ENCODE measurements at regions not wholly inside any gene's neighbourhood (a gene's known extent, or its start where the extent isn't known, plus 50 kb on each side); places are given as distances from the start of the nearest gene placed in this dataset.

DNA sequence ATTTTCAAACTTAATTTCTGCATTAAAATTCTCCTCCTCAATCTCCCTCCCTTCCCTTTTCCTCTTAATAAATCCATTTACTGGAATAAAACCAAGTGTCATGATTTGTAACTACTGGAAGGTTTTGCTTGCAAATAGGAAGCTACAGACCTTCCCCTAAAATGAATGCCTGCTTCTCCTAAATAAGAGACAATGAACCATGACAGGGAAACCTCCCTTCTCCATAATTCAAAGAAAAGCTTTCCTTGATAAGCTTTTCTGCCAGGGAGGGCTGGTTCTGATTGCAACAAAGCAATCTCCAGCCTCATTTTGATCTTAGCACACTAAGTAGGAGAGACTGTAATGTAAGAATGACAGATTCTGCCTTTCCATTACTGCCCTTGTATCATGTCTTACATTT lies 111.0 kb upstream of the CDH20 start:
- Histone ChIP-seq H3K9ac (ENCODE audit: extremely low read depth, low read length, poor library complexity, severe bottlenecking) (no peak overlapping the region), H3K36me3 (ENCODE audit: control insufficient read depth, insufficient read depth, low read length) (no peaks in the 10 kb centered on the region), H3K4me1 (ENCODE audit: control insufficient read depth, insufficient read depth, low read length) (no peaks in the 10 kb centered on the region), H3K4me3 (ENCODE audit: low read length) (no peak overlapping the region), H3K27me3 (ENCODE audit: control insufficient read depth, insufficient read depth, low read length, poor library complexity, severe bottlenecking) (no peaks in the 10 kb centered on the region), H3K9me3 (ENCODE audit: control insufficient read depth, low read length) (no peaks in the 10 kb centered on the region), H3K27ac (ENCODE audit: low read depth, low read length) (no peak overlapping the region)
- TF ChIP-seq, protein P1, sequence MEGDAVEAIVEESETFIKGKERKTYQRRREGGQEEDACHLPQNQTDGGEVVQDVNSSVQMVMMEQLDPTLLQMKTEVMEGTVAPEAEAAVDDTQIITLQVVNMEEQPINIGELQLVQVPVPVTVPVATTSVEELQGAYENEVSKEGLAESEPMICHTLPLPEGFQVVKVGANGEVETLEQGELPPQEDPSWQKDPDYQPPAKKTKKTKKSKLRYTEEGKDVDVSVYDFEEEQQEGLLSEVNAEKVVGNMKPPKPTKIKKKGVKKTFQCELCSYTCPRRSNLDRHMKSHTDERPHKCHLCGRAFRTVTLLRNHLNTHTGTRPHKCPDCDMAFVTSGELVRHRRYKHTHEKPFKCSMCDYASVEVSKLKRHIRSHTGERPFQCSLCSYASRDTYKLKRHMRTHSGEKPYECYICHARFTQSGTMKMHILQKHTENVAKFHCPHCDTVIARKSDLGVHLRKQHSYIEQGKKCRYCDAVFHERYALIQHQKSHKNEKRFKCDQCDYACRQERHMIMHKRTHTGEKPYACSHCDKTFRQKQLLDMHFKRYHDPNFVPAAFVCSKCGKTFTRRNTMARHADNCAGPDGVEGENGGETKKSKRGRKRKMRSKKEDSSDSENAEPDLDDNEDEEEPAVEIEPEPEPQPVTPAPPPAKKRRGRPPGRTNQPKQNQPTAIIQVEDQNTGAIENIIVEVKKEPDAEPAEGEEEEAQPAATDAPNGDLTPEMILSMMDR (conservative IDR thresholded peaks at IDR 0.05) = no peak
- H3K27ac Mint-ChIP-seq = no peak overlapping the region
- peaks cover 2% of the 10 kb centered on the region for H3K27me3 Mint-ChIP-seq (ENCODE audit: insufficient read depth)
- no peaks in the 10 kb centered on the region for H3K36me3 Mint-ChIP-seq (ENCODE audit: low read depth)
- no peak overlapping the region for H3K4me3 Mint-ChIP-seq
- DNase-seq = no peak
- no peaks in the 10 kb centered on the region for H3K4me1 Mint-ChIP-seq
- peaks cover 2% of the 10 kb centered on the region for H3K9me3 Mint-ChIP-seq

DNA sequence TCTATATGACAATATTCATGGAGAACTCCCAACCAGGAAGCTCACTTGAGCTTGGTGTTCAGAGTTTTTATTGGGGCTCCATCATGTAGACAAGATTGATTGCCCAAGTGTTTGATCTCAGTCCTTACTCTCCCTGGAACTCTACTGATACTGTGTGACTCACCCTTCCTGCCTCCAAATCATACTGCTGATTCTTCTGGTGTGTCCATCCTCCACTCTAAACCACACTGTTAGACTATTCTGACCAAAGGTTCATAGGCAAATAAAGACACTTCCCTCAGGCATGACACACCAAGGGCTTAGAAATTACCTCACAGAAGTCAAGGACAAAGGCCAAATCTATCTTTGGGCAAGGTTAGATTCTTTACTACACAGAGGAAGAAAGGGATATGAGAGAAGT lies 107.9 kb upstream of the CDH20 start:
- peaks cover 2% of the 10 kb centered on the region for H3K9me3 Mint-ChIP-seq
- H3K4me3 ChIP-seq (ENCODE audit: low read length) = no peak overlapping the region

DNA sequence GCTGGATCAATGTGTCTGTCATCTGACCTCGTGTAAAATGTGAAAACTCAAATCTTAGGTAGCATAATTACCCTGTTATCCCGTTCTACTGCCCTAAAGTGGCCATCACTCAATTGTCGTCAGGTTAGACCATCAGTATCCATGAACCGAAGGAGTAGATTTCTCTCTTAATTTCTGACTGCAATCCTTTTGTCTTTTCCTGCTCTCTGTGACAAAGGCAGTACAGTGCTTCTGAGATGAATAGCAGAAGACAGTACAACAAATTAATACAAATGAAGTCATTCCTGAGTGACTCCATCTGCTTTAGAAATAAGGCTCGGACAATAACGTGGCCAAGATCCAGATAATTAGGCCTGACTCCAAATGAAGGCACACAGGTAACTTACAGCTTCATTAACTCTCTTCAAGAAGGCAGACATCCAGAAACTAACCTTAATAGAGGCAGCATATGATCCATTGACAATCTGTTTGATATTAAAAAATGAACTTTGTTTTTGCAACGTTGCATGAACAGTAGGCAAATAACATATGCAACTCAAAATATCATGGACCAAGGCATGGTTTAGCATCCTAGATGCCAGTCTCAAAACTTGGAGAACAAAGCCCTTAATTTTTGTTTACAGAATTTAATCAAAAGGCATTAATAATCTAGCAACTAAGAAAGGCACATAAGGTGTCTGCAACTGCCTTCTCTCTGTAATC lies 96.7 kb upstream of the CDH20 start:
- no peak for DNase-seq
- H3K9me3 Mint-ChIP-seq = peaks cover 3% of the 10 kb centered on the region
- H3K9me3 ChIP-seq (ENCODE audit: control insufficient read depth, low read length) = peaks cover 11% of the 10 kb centered on the region
- H3K27ac ChIP-seq (ENCODE audit: low read depth, low read length) = no peak overlapping the region
- H3K4me1 Mint-ChIP-seq = no peaks in the 10 kb centered on the region
- WGBS, 2 experiments (ENCODE audit: insufficient coverage in 1 of 2, insufficient read length in 1 of 2) = 90% methylated on average over 6 to 7 of the region's 7 CpGs
- no peaks in the 10 kb centered on the region for H3K27me3 ChIP-seq (ENCODE audit: control insufficient read depth, insufficient read depth, low read length, poor library complexity, severe bottlenecking)
- H3K4me3 ChIP-seq (ENCODE audit: low read length) = no peak overlapping the region
- H3K36me3 Mint-ChIP-seq (ENCODE audit: low read depth) = no peaks in the 10 kb centered on the region
- TF ChIP-seq, protein P1 (conservative IDR thresholded peaks at IDR 0.05) = no peak
- no peak overlapping the region for H3K9ac ChIP-seq (ENCODE audit: extremely low read depth, low read length, poor library complexity, severe bottlenecking)
- H3K4me3 Mint-ChIP-seq = no peak overlapping the region
- H3K27ac Mint-ChIP-seq = no peak overlapping the region
- H3K36me3 ChIP-seq (ENCODE audit: control insufficient read depth, insufficient read depth, low read length) = no peaks in the 10 kb centered on the region
- H3K27me3 Mint-ChIP-seq (ENCODE audit: insufficient read depth) = no peaks in the 10 kb centered on the region
- no peaks in the 10 kb centered on the region for H3K4me1 ChIP-seq (ENCODE audit: control insufficient read depth, insufficient read depth, low read length)

More for the DNA sequence above, 107.9 kb upstream of the CDH20 start:
- H3K27ac ChIP-seq (ENCODE audit: low read depth, low read length) = no peak overlapping the region
- DNase-seq = no peak
- H3K27me3 ChIP-seq (ENCODE audit: control insufficient read depth, insufficient read depth, low read length, poor library complexity, severe bottlenecking) = no peaks in the 10 kb centered on the region
- peaks cover 2% of the 10 kb centered on the region for H3K27me3 Mint-ChIP-seq (ENCODE audit: insufficient read depth)
- no peak overlapping the region for H3K9ac ChIP-seq (ENCODE audit: extremely low read depth, low read length, poor library complexity, severe bottlenecking)
- no peaks in the 10 kb centered on the region for H3K36me3 Mint-ChIP-seq (ENCODE audit: low read depth)
- no peaks in the 10 kb centered on the region for H3K9me3 ChIP-seq (ENCODE audit: control insufficient read depth, low read length)
- TF ChIP-seq, protein P1 (conservative IDR thresholded peaks at IDR 0.05) = no peak
- no peak overlapping the region for H3K4me3 Mint-ChIP-seq
- no peaks in the 10 kb centered on the region for H3K4me1 ChIP-seq (ENCODE audit: control insufficient read depth, insufficient read depth, low read length)
- no peak overlapping the region for H3K27ac Mint-ChIP-seq
- no peaks in the 10 kb centered on the region for H3K36me3 ChIP-seq (ENCODE audit: control insufficient read depth, insufficient read depth, low read length)
- H3K4me1 Mint-ChIP-seq = no peaks in the 10 kb centered on the region
